AG04450 (cell line): ENCODE measurements at regions not wholly inside any gene's neighbourhood (a gene's known extent, or its start where the extent isn't known, plus 50 kb on each side); places are given as distances from the start of the nearest gene placed in this dataset.

Experiments used
- CTCF ChIA-PET: fragments of 300-600, 350-600 bp; formaldehyde crosslinking; extraction: SDS; loops from one replicate; lab custom pipeline; 2022; ENCODE audit warnings: antibody characterized with exemption, inconsistent platforms; lab: Charles Lee
- POLR2A ChIA-PET: fragments of 350-600 bp; formaldehyde crosslinking; extraction: SDS; loops from one replicate; lab custom pipeline; 2021; ENCODE audit warnings: antibody characterized with exemption, inconsistent platforms; lab: Yijun Ruan, JAX
- DNase-seq: peaks from one replicate; pipeline ENCODE4 v3.0.0-alpha.2; 2011; ENCODE audit warnings: low read depth, low spot score
- H3K27ac ChIP-seq: one replicate; pipeline ENCODE4 v1.5.1; 2012; ENCODE audit warnings: low read depth, low read length, control low read depth
- H3K27me3 ChIP-seq: one replicate; pipeline ENCODE4 v1.6.0; 2012; ENCODE audit warnings: low read length; ENCODE audit not compliant: control insufficient read depth, insufficient read depth
- H3K4me3 ChIP-seq: 2 replicates; pipeline ENCODE4 v1.5.1; 2011; ENCODE audit warnings: mild to moderate bottlenecking, low read depth, low read length, control low read depth
- H3K9me3 ChIP-seq: 2 replicates; pipeline ENCODE4 v1.5.1; 2012; ENCODE audit warnings: low read length; ENCODE audit not compliant: control insufficient read depth, insufficient read depth
- CTCF ChIP-seq: IDR thresholded peaks from 2 replicates; pipeline ENCODE4 v1.5.1; 2011; ENCODE audit warnings: low read depth, low read length, control low read depth, inconsistent platforms

GRCh38 chr22:48125416-48125815 is 1363.0 kb downstream of the TBC1D22A start:
- H3K27ac ChIP-seq = no peak overlapping the region
- DNase-seq = no peak
- H3K27me3 ChIP-seq = no peaks in the 10 kb centered on the region
- ChIA-PET CTCF (no interaction called here), POLR2A (no interaction called here)
- H3K4me3 ChIP-seq = no peak overlapping the region
- peaks cover 35% of the 10 kb centered on the region for H3K9me3 ChIP-seq
- TF ChIP-seq CTCF = no peak

GRCh38 chr22:48121984-48122383 is 1359.5 kb downstream of the TBC1D22A start:
- TF ChIP-seq CTCF = no peak
- H3K4me3 ChIP-seq = no peak overlapping the region
- DNase-seq = no peak
- no peaks in the 10 kb centered on the region for H3K27me3 ChIP-seq
- no peak overlapping the region for H3K27ac ChIP-seq
- peaks cover 56% of the 10 kb centered on the region for H3K9me3 ChIP-seq
- CTCF ChIA-PET = no interaction called here
- POLR2A ChIA-PET = no interaction called here

DNA sequence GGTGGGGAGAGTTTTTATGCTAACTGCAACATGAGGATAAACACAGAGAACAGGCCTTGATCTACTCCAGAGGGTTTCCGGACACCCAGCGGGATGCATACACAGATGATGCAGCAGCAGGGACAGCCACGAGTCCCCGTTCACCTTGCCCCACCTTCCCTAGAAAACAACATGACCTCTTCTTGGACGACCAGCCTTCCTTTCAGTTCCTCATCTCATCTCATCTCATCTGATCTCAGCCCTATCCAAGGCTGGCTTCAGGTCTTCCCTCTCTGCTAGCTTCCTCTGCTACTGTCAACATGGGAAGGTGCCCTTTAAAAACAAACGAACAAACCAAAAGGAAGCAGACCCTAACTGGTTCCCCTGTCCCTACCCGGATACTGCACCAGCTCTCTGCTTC is 1356.2 kb downstream of the TBC1D22A start:
- ChIA-PET POLR2A (no interaction called here), CTCF (no interaction called here)
- H3K4me3 ChIP-seq = no peak overlapping the region

DNA sequence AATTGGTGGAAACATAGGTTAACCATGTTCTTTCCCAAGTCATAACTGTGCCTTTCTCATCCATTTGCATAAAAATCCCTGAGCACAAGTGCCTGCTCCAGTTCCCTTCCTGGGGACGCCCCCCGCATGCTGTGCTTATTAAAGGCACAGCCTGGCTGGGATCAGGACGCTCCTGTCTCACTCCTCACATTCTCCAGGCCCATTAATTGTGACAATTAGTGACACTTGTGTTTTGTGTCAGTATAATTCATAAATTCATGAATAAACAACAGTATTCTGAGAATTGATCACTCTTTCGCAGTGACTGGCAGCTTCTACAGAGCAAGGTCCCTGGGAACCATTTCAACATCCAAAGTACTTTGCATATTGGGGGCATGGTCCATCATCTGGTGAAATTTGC is 1354.4 kb downstream of the TBC1D22A start:
- TF ChIP-seq CTCF = no peak
- Histone ChIP-seq H3K27me3 (no peaks in the 10 kb centered on the region), H3K27ac (no peak overlapping the region), H3K9me3 (peaks cover 73% of the 10 kb centered on the region), H3K4me3 (no peak overlapping the region)
- ChIA-PET CTCF (no interaction called here), POLR2A (no interaction called here)
- DNase-seq = no peak

More for the DNA sequence above, 1356.2 kb downstream of the TBC1D22A start:
- TF ChIP-seq CTCF = no peak
- peaks cover 71% of the 10 kb centered on the region for H3K9me3 ChIP-seq
- no peak for DNase-seq
- H3K27ac ChIP-seq = no peak overlapping the region
- H3K27me3 ChIP-seq = no peaks in the 10 kb centered on the region

DNA sequence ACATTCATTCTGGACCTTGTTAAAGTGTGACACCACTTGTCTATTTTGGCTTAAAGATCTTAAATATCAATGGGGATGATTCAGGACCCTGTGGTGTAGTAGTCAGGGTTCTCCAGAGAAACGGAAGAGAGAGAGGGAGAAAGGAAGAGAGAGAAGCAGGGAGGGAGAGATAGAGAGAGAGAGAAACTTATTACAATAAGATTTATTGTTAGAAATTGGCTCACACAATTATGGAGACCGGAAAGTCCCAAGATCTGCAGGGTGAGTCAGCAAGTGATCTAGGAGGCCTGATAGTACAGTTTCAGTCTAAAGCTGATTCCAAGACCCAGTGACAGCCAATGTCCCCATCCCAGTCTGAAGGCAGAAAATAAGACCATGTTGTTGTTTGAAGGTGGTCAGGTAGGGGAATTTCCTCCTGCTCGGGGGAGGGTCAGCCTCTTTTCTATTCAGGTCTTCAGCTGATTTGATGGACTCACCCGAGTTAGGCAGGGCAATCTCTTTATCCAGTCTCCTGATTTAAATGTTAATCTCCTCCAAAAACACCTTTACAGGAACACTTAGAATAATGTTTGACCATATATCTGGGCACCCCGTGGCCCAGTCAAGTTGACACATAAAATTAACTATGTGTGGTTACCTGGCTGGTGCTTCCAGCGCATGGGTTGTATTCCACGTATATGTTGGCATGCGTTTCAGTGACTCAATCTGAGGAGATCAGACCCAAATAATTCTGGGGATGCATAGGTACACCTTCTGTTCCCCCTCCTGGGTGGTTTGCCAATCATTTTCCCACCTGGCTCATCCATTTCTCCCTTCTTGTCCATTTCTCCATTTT is 1350.5 kb downstream of the TBC1D22A start:
- Histone ChIP-seq H3K4me3 (no peak overlapping the region), H3K27me3 (no peaks in the 10 kb centered on the region), H3K9me3 (peaks cover 42% of the 10 kb centered on the region), H3K27ac (no peak overlapping the region)
- CTCF ChIA-PET = no interaction called here
- no peak for DNase-seq
- POLR2A ChIA-PET = no interaction called here
- TF ChIP-seq CTCF = no peak
